GM18507 (cell line): ENCODE measurements at regions not wholly inside any gene's neighbourhood (a gene's known extent, or its start where the extent isn't known, plus 50 kb on each side); places are given as distances from the start of the nearest gene placed in this dataset.

ENCODE experiments used
- DNase-seq: peaks from one replicate; pipeline ENCODE4 v3.0.0; 2011; ENCODE audit warnings: low read depth; ENCODE audit not compliant: insufficient read length; ENCODE audit errors: extremely low spot score
- FAIRE-seq: peaks from 2 replicates; lab custom pipeline; 2011; peaks lifted over from hg19 to GRCh38; lab: Jason Lieb, UNC

- no peak for FAIRE-seq
- DNase-seq: no peak
Observed at GRCh38 chr1:201608635-201609395, 69.9 kb downstream of the NAV1 start.

- DNase-seq: no peak
- FAIRE-seq: no peak
Observed at GRCh38 chr1:201609661-201610318, 70.9 kb downstream of the NAV1 start.

GRCh38 chr1:201610858-201611257 lies 71.9 kb downstream of the NAV1 start:
- DNase-seq (no peak), FAIRE-seq (no peak)

GRCh38 chr1:201612645-201613044 lies 73.7 kb downstream of the NAV1 start:
- DNase-seq: no peak
- no peak for FAIRE-seq

GRCh38 chr1:201614262-201615015 lies 75.5 kb downstream of the NAV1 start:
- FAIRE-seq (no peak), DNase-seq (no peak)

GRCh38 chr1:201617157-201617556 lies 78.2 kb downstream of the NAV1 start:
- no peak for FAIRE-seq

GRCh38 chr1:201618389-201618788 lies 79.5 kb downstream of the NAV1 start:
- no peak for FAIRE-seq
- no peak for DNase-seq

More at GRCh38 chr1:201617157-201617556, 78.2 kb downstream of the NAV1 start:
- DNase-seq: no peak

- FAIRE-seq (no peak), DNase-seq (no peak)
Observed at GRCh38 chr1:201618905-201619304, 80.0 kb downstream of the NAV1 start.

GRCh38 chr1:201619513-201619912 lies 80.6 kb downstream of the NAV1 start:
- DNase-seq (no peak), FAIRE-seq (no peak)

- DNase-seq (no peak), FAIRE-seq (no peak)
Observed at GRCh38 chr1:201622353-201622752, 83.4 kb downstream of the NAV1 start.

- FAIRE-seq (no peak), DNase-seq (no peak)
Observed at GRCh38 chr1:201622824-201623223, 83.9 kb downstream of the NAV1 start.

- DNase-seq: no peak
- FAIRE-seq: no peak
Observed at GRCh38 chr1:201624741-201625225, 85.9 kb downstream of the NAV1 start.

GRCh38 chr1:201625226-201625761 lies 86.4 kb downstream of the NAV1 start:
- FAIRE-seq: no peak
- DNase-seq: no peak

- DNase-seq (no peak), FAIRE-seq (no peak)
Observed at GRCh38 chr1:201625851-201626251, 86.9 kb downstream of the NAV1 start.

GRCh38 chr1:201626629-201627275 lies 87.8 kb downstream of the NAV1 start:
- DNase-seq (no peak), FAIRE-seq (no peak)

GRCh38 chr1:201628490-201628889 lies 89.6 kb downstream of the NAV1 start:
- no peak for DNase-seq
- no peak for FAIRE-seq

GRCh38 chr1:201630582-201630981 lies 91.7 kb downstream of the NAV1 start:
- DNase-seq: no peak
- FAIRE-seq: no peak

- DNase-seq: no peak
- no peak for FAIRE-seq
Observed at GRCh38 chr1:201631037-201631436, 92.1 kb downstream of the NAV1 start.

GRCh38 chr1:201632364-201632952 lies 93.5 kb downstream of the NAV1 start:
- DNase-seq: no peak
- no peak for FAIRE-seq
